ENCODE measurements at regions not wholly inside any gene's neighbourhood (a gene's known extent, or its start where the extent isn't known, plus 50 kb on each side); places are given as distances from the start of the nearest gene placed in this dataset.

- TF ChIP-seq TSHZ1 (tag by site-specific recombination; IDR thresholded peaks at IDR 0.05; ENCODE audit: borderline replicate concordance) = no peak
- TF ChIP-seq ZNF394 (tag by site-specific recombination; IDR thresholded peaks at IDR 0.05; ENCODE audit: borderline replicate concordance) = no peak
Observed at GRCh38 chr2:221304916-221305315, 267.2 kb downstream of the EPHA4 start (continued).

GRCh38 chr2:221308507-221309066 is 263.5 kb downstream of the EPHA4 start:
- CTCF ChIA-PET = interaction anchor here (0.5 kb wide), 1 partner anchor 233 kb away, joined by 4 read pairs; no protein-coding TSS in a partner anchor
- Histone ChIP-seq H3K27ac (ENCODE audit: extremely low read depth, low read depth, low read length) (no peak overlapping the region; the same call in 1 of the 2 replicates), H3K36me3 (ENCODE audit: control insufficient read depth in 2 of 2, insufficient read depth in 1 of 2, low read length in 2 of 2) (no peaks in the 10 kb centered on the region), H3K9me3 (ENCODE audit: control insufficient read depth, insufficient read depth, low read depth, low read length) (no peaks in the 10 kb centered on the region), H3K4me1 (ENCODE audit: control insufficient read depth, insufficient read depth, low read length) (peaks cover 26% of the 10 kb centered on the region), H3K4me3 (ENCODE audit: low read depth, low read length) (no peak overlapping the region)
- POLR2A ChIA-PET = no interaction called here
- TF ChIP-seq ZNF610 (tag by site-specific recombination; IDR thresholded peaks at IDR 0.05; ENCODE audit: borderline replicate concordance) (no peak), ZNF664 (tag by site-specific recombination; IDR thresholded peaks at IDR 0.05) (peak; percentile 82), TRIM28 (IDR thresholded peaks at IDR 0.05; ENCODE audit: borderline replicate concordance, low read length) (peak; percentile 71; the same call in 1 of the 2 replicates)

- Histone ChIP-seq H3K4me3 (ENCODE audit: low read depth, low read length) (no peak overlapping the region), H3K4me1 (ENCODE audit: control insufficient read depth, insufficient read depth, low read length) (peaks cover 26% of the 10 kb centered on the region), H3K9me3 (ENCODE audit: control insufficient read depth, insufficient read depth, low read depth, low read length) (no peaks in the 10 kb centered on the region), H3K36me3 (ENCODE audit: control insufficient read depth in 2 of 2, insufficient read depth in 1 of 2, low read length in 2 of 2) (no peaks in the 10 kb centered on the region), H3K27ac (ENCODE audit: extremely low read depth, low read depth, low read length) (peak overlapping the region; percentile 28; the same call in 1 of the 2 replicates)
- CTCF ChIA-PET = no interaction called here
- POLR2A ChIA-PET = no interaction called here
- TF ChIP-seq OVOL3 (tag by site-specific recombination; IDR thresholded peaks at IDR 0.05) = 0 out of 2 replicates have a peak, but pooled peaks have one; percentile 39
- peak; percentile 70 for TF ChIP-seq PRDM4 (tag by site-specific recombination; IDR thresholded peaks at IDR 0.05)
- TF ChIP-seq IKZF3 (tag by site-specific recombination; IDR thresholded peaks at IDR 0.05) = peak; percentile 68
- no peak for TF ChIP-seq ZNF433 (tag by site-specific recombination; IDR thresholded peaks at IDR 0.05; ENCODE audit: low read depth)
- no peak for TF ChIP-seq ZNF830 (tag by site-specific recombination; IDR thresholded peaks at IDR 0.05; ENCODE audit: low read depth)
- TF ChIP-seq, protein P1, sequence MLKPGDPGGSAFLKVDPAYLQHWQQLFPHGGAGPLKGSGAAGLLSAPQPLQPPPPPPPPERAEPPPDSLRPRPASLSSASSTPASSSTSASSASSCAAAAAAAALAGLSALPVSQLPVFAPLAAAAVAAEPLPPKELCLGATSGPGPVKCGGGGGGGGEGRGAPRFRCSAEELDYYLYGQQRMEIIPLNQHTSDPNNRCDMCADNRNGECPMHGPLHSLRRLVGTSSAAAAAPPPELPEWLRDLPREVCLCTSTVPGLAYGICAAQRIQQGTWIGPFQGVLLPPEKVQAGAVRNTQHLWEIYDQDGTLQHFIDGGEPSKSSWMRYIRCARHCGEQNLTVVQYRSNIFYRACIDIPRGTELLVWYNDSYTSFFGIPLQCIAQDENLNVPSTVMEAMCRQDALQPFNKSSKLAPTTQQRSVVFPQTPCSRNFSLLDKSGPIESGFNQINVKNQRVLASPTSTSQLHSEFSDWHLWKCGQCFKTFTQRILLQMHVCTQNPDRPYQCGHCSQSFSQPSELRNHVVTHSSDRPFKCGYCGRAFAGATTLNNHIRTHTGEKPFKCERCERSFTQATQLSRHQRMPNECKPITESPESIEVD (tag by site-specific recombination; IDR thresholded peaks at IDR 0.05) = peak; percentile 79
- TF ChIP-seq FEZF1 (tag by site-specific recombination; IDR thresholded peaks at IDR 0.05) = peak; percentile 79
- TF ChIP-seq ZFHX2 (tag by site-specific recombination; conservative IDR thresholded peaks at IDR 0.05) = peak; percentile 42; the same call in 1 of the 2 replicates
- TF ChIP-seq ZIC2 (tag by site-specific recombination; IDR thresholded peaks at IDR 0.05) = no peak
- TF ChIP-seq GLIS1 (tag by site-specific recombination; IDR thresholded peaks at IDR 0.05) = peak; percentile 60
- peak; percentile 80 for TF ChIP-seq ZNF843 (tag by site-specific recombination; IDR thresholded peaks at IDR 0.05)
- peak; percentile 96 for TF ChIP-seq TRIM28 (IDR thresholded peaks at IDR 0.05; ENCODE audit: borderline replicate concordance, low read length)
- TF ChIP-seq OSR2 (tag by site-specific recombination; IDR thresholded peaks at IDR 0.05) = peak; percentile 87
- no peak for TF ChIP-seq KLF9 (tag by site-specific recombination; IDR thresholded peaks at IDR 0.05; ENCODE audit: low read depth)
- TF ChIP-seq ZNF792 (tag by site-specific recombination; IDR thresholded peaks at IDR 0.05) = no peak
- 0 out of 2 replicates have a peak, but pooled peaks have one; percentile 22 for TF ChIP-seq PRDM1 (tag by site-specific recombination; IDR thresholded peaks at IDR 0.05)
- TF ChIP-seq ZBTB44 (tag by site-specific recombination; IDR thresholded peaks at IDR 0.05) = peak; percentile 59
Observed at GRCh38 chr2:221309892-221310583, 262.1 kb downstream of the EPHA4 start.
